SJSA1 (cell line): ENCODE measurements at regions not wholly inside any gene's neighbourhood (a gene's known extent, or its start where the extent isn't known, plus 50 kb on each side); places are given as distances from the start of the nearest gene placed in this dataset.

Source experiments
- DNase-seq, 2 experiments: peaks; one replicate each; pipeline ENCODE4 v3.0.0-alpha.2; 2015 to 2020; ENCODE audit warnings: low spot score in 2 of 2, low read depth in 1 of 2
- H3K27ac ChIP-seq: fragments of 250-450 bp; sonication (Bioruptor Pico); 2 replicates; pipeline ENCODE4 v1.5.1; 2020; ENCODE audit warnings: mild to moderate bottlenecking, moderate library complexity
- H3K27me3 ChIP-seq: fragments of 250-450 bp; sonication (Bioruptor Pico); replicated peaks from 2 replicates; pipeline ENCODE4 v1.5.1; 2020; ENCODE audit warnings: mild to moderate bottlenecking, moderate library complexity
- H3K36me3 ChIP-seq: fragments of 250-450 bp; sonication (Bioruptor Pico); 2 replicates; pipeline ENCODE4 v1.5.1; 2020; ENCODE audit warnings: mild to moderate bottlenecking
- H3K4me1 ChIP-seq: fragments of 250-450 bp; sonication (Bioruptor Pico); replicated peaks from 2 replicates; pipeline ENCODE4 v1.6.1; 2021; ENCODE audit warnings: mild to moderate bottlenecking
- H3K4me3 ChIP-seq: fragments of 250-450 bp; sonication (Bioruptor Pico); 2 replicates; pipeline ENCODE4 v1.5.1; 2020; ENCODE audit warnings: mild to moderate bottlenecking
- H3K9me3 ChIP-seq: fragments of 250-450 bp; sonication (Bioruptor Pico); replicated peaks from 2 replicates; pipeline ENCODE4 v1.5.1; 2020; ENCODE audit warnings: mild to moderate bottlenecking

DNA sequence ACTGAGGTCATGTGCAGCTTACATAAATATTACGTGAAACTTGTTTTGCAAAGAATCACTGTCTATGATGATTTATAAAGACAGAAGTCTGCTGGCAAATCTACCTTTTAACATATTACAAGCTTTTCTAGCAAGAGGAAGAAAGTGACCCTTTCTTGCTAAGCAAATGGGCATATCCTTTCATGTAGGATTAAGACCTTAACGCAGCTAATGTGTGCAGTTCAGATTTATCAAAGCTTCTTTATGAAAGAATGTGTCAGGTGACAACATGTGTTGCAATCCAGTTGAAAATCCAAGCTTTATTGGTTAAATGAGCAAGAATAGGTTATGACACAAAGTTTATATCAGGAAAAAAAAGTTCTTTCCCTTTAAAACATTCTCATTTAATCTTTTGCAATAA is 115.6 kb upstream of the NBEA start:
- Histone ChIP-seq H3K27me3 (no peaks in the 10 kb centered on the region), H3K9me3 (no peaks in the 10 kb centered on the region), H3K4me3 (no peak overlapping the region), H3K36me3 (no peaks in the 10 kb centered on the region), H3K4me1 (no peaks in the 10 kb centered on the region), H3K27ac (no peak overlapping the region)
- DNase-seq = no peak

DNA sequence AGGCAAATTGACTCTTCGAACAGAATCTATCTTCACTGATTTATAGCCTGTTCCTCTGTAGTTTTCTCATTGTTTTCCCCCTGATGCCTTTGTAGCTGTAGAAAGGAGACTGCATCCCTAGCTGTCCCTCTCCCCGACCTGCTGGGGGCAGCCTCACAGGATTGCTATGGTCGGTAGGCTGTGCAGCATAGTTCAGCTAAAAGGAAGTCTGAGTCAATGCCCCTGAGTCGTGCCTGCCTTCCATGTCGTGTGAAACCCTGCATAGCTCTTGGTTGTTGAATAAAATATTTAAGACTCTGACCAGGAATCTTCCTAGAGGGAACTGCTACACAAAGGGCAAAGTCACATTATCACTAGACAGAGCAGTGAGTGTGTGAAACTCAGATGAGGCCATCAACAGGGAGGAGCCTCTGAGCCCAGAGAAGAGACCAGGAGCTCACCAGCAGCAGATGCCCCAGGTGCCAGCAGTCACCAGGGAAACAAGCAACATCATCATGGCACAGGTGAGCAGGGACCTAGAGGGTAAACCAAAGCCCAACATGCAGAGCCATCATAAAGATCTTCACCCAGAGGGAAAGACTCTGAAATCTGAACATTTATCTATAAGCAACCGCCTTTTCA is 108.4 kb upstream of the NBEA start:
- H3K9me3 ChIP-seq = no peaks in the 10 kb centered on the region
- H3K4me3 ChIP-seq = no peak overlapping the region
- H3K4me1 ChIP-seq = no peaks in the 10 kb centered on the region
- no peak overlapping the region for H3K27ac ChIP-seq
- DNase-seq = no peak
- H3K27me3 ChIP-seq = no peaks in the 10 kb centered on the region
- H3K36me3 ChIP-seq = no peaks in the 10 kb centered on the region

DNA sequence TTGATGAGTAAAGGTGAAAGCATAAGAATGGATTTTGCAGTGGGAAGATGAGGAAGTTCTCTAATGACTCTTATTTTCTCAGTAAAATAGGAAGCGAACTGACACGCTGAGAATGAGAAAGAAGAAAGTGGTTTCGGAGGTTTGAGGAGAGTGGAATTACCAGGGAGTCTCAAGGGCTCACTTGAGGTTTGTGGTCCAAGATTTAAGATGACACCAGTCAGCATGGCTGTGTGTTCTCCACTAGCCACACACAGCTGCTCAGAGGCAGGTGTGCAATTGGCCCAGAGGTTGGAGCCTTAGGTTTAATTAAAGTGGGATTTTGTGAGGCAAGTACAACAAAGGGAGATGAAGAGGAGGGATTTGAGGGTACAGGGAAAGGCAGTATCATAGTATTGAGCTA is 99.6 kb upstream of the NBEA start:
- no peak overlapping the region for H3K27ac ChIP-seq
- no peaks in the 10 kb centered on the region for H3K27me3 ChIP-seq
- no peaks in the 10 kb centered on the region for H3K4me1 ChIP-seq
- H3K4me3 ChIP-seq = no peak overlapping the region
- no peak for DNase-seq
- H3K9me3 ChIP-seq = no peaks in the 10 kb centered on the region
- H3K36me3 ChIP-seq = no peaks in the 10 kb centered on the region

DNA sequence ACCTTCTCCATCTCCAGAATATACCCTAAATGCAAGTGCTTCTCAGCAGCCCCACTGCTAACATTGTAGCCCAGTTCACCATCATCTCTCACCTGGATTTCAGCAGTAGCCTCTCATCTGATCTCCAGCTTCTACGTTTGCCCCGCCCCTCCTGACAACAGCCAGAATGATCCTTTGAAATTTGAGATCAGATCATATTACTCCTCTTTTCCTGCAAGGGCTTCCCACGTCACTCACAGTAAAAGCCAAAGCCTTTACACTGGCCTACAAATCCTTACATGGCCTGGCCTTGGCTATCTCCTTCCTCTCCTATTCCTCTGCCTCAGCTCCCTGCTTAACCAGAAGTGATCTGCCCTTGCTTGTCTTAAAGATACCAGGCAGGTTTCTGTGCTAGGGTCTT is 94.3 kb upstream of the NBEA start:
- DNase-seq = no peak
- Histone ChIP-seq H3K4me1 (no peaks in the 10 kb centered on the region), H3K27me3 (no peaks in the 10 kb centered on the region), H3K27ac (no peak overlapping the region), H3K9me3 (no peaks in the 10 kb centered on the region), H3K36me3 (no peaks in the 10 kb centered on the region), H3K4me3 (no peak overlapping the region)

DNA sequence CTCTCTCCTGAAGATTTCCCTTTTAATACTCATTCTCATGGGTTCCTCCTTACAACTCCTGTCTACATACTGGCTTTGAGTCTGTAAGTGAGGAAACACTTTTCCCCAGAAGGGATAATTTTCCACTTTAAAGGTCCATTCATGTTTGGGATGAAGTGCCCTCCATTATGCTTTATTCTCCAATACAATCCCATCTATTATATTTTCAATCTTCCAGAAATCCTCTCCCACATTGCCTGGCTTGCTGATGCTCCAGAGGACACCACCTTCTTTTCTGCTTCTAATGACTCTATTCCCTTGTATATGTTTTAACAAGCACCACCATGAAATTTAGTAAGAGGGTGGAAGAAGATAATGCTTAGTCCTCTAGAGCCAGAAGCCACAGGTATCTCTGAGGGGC is 92.7 kb upstream of the NBEA start:
- no peak for DNase-seq
- Histone ChIP-seq H3K27me3 (no peaks in the 10 kb centered on the region), H3K36me3 (no peaks in the 10 kb centered on the region), H3K4me1 (no peaks in the 10 kb centered on the region), H3K4me3 (no peak overlapping the region), H3K27ac (no peak overlapping the region), H3K9me3 (no peaks in the 10 kb centered on the region)

DNA sequence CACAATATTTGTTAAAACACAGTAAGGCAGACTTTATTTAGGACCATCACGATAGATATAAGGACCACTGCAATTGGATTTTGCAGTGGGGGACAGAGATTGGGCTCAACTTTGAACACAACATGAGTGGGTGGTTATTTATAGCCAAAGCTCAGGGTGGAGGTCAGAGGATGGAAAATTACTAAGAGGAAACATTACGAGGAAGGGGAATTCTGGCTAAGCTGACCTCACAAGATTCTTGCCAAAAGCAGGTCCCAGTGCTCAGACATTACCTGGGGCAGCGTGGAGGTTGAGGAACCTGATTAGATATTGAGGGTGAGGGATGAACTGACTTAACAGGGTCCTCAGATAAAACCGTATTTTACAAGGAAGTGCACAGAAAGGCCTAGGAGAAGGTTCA is 88.9 kb upstream of the NBEA start:
- H3K27me3 ChIP-seq = no peaks in the 10 kb centered on the region
- DNase-seq = no peak
- H3K36me3 ChIP-seq = no peaks in the 10 kb centered on the region
- H3K9me3 ChIP-seq = no peaks in the 10 kb centered on the region
- H3K4me3 ChIP-seq = no peak overlapping the region
- H3K4me1 ChIP-seq = no peaks in the 10 kb centered on the region
- no peak overlapping the region for H3K27ac ChIP-seq

DNA sequence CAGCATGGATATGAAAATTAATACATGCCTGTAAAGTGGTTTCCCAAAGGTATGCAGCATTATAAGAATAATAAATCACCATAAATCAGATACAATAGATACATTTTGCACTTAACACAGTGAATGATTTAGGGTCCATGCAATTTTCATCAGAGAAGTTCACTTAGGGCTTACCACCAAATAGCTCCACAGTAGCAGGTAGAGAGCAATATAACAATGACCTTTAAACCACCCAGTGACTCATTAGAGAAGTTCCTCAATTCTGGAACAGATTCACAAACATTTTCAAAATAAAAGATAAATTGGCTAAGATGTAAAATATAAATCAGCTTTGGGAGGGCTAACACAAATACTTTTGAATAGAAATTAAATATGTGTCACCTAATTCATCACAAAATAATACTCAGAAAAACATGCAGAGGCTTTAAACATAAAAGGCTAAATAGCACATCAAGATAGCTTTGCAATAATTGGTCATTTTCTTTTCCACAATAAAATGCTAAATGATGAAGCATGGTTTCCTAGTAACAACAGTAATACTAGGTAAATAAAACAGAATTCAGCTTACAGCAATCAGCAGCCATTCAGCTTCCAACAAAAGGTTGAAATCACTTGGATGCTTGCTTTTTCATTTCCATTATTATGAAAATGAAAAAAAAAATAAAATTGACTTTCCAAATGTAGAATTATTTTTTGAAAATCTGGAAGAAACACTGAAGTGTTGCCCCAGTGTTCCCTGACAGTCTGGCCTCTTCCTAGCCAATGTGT is 84.3 kb upstream of the NBEA start:
- Histone ChIP-seq H3K36me3 (no peaks in the 10 kb centered on the region), H3K4me1 (no peaks in the 10 kb centered on the region), H3K4me3 (no peak overlapping the region), H3K27ac (no peak overlapping the region), H3K27me3 (no peaks in the 10 kb centered on the region), H3K9me3 (no peaks in the 10 kb centered on the region)
- DNase-seq = no peak

DNA sequence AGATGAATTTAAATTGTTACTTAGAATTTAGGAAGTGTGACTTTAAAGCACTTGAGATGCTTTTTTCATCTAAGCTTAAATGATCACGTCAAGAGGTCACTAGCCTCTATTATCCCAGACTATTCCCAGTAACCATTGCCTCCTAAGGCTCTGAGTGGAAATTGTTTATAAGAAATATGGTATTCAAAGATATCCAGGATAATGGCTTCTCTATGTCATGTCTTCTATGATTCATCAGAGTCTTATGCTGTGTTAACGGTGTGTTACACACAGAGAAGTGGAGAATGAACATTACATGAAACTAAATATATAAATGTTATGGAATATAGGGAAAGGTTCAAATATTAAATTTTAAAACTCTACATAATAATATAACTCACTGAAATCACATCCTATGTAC is 79.8 kb upstream of the NBEA start:
- no peaks in the 10 kb centered on the region for H3K27me3 ChIP-seq
- no peak overlapping the region for H3K27ac ChIP-seq
- H3K4me3 ChIP-seq = no peak overlapping the region
- DNase-seq = no peak
- no peaks in the 10 kb centered on the region for H3K9me3 ChIP-seq
- H3K4me1 ChIP-seq = no peaks in the 10 kb centered on the region
- no peaks in the 10 kb centered on the region for H3K36me3 ChIP-seq

DNA sequence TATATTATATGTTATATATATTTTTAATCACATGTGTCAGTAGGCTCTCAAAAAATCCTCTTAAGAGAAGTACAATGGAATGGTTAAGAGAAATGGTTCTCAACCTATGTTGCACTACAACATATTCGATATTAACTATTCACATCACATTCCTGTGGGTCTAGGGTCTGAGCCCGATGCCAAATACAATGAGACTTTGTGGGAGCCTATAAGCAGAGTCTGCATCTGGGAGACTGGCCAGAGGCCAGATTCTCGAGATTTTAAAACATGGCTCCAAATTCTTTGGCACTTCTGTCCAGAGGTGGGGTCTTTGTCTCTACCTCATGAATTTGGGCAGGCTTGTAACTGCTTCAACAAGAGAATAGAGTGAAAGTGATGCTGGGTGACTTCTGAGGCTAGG is 79.4 kb upstream of the NBEA start:
- Histone ChIP-seq H3K27ac (no peak overlapping the region), H3K4me3 (no peak overlapping the region), H3K36me3 (no peaks in the 10 kb centered on the region), H3K4me1 (no peaks in the 10 kb centered on the region), H3K27me3 (no peaks in the 10 kb centered on the region), H3K9me3 (no peaks in the 10 kb centered on the region)
- DNase-seq = no peak

DNA sequence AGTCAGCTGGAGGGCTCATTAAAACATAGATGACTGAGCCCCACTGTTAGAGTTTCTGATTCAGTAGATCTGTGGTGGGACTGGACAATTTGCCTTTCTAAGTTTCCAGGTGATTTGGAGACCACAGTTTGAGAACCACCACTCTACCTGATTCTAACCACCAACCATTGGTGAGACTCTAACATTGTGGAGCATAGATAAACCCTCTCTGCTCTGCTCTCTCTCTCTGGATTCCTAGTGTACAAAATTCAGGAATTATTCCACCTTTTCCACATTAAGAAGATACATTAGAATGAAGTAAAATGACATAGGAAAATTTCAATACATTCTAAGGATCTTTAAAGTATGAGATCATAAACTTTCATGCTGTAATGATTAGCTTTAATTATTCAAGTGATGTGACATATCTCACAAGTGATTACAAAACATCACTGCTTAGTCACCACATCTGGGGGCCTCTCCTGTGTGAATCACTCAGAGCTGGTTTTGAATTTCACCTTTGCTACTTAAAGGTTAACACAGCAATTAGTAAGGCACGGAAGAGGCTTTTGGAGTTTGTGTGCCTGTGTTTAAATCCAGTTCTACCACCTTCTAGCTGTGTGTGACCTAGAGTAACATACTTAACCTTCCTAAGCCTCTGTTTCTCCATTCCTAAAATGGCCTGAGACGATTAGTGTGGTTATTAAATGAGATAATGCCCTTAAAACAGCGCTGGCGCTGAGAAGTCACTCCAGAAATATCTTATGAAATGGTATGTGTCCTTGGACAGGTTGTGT is 78.5 kb upstream of the NBEA start:
- Histone ChIP-seq H3K4me1 (no peaks in the 10 kb centered on the region), H3K27ac (no peak overlapping the region), H3K4me3 (no peak overlapping the region), H3K9me3 (no peaks in the 10 kb centered on the region), H3K27me3 (no peaks in the 10 kb centered on the region), H3K36me3 (no peaks in the 10 kb centered on the region)
- no peak for DNase-seq

DNA sequence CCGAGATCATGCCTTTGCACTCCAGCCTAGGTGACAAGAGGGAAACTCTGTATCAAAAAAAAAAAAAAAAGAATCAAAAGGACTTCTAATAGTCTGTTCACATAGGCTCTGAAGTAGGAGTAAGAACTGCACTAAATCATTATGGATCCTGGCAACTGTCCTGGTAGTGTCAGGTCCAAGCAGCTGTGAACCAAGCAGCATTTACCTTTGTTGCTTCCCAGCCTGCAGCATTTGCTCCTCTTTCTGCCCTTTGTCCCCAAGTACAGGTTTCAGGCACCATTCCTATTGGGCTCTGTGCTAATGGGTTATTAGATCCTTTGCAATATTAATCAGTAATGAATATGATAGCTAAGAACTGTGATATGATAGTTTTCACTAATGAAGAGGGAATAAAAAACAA is 77.4 kb upstream of the NBEA start:
- Histone ChIP-seq H3K27me3 (no peaks in the 10 kb centered on the region), H3K4me3 (no peak overlapping the region), H3K9me3 (no peaks in the 10 kb centered on the region), H3K27ac (no peak overlapping the region), H3K36me3 (no peaks in the 10 kb centered on the region), H3K4me1 (no peaks in the 10 kb centered on the region)
- no peak for DNase-seq

DNA sequence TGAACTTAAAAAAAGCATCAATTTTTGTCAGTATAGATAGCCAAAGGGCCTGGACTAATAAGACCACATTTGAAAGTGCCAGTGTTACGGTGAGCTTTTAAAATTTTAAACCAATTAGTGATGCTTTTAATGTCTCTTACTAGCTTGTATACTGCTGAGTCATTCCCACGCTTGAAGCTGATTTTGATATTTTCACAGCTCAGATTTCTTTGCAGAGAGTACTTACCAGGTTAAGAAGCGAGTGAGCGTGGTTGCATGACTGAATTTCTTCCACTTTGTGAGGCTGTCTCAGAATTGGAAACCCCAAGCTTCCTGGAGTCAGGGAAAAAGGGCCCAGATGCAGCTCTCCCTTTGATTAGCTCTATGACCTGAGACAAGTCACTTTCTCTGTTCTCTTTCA is 74.5 kb upstream of the NBEA start:
- Histone ChIP-seq H3K4me3 (no peak overlapping the region), H3K27me3 (no peaks in the 10 kb centered on the region), H3K36me3 (no peaks in the 10 kb centered on the region), H3K27ac (no peak overlapping the region), H3K9me3 (no peaks in the 10 kb centered on the region), H3K4me1 (no peaks in the 10 kb centered on the region)
- DNase-seq = no peak

DNA sequence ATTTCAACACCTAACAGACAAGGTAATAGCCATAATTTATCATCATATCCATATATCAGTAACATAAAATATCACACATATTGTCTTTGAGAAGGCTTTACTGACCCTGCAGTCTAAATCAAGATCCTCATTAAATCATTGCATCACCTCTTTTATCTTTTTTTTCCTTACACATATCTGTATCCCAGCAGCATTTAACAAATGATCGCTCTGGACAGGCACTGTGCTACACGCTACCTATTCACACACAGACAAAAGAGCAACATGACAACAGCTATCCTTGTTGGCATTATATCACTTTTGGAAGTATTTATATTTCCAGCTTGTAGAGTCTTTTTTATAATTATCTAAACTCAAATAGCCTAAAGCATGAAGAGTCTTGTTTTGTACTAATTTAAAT is 73.3 kb upstream of the NBEA start:
- Histone ChIP-seq H3K9me3 (no peaks in the 10 kb centered on the region), H3K27me3 (no peaks in the 10 kb centered on the region), H3K27ac (no peak overlapping the region), H3K4me1 (no peaks in the 10 kb centered on the region), H3K4me3 (no peak overlapping the region), H3K36me3 (no peaks in the 10 kb centered on the region)
- no peak for DNase-seq

DNA sequence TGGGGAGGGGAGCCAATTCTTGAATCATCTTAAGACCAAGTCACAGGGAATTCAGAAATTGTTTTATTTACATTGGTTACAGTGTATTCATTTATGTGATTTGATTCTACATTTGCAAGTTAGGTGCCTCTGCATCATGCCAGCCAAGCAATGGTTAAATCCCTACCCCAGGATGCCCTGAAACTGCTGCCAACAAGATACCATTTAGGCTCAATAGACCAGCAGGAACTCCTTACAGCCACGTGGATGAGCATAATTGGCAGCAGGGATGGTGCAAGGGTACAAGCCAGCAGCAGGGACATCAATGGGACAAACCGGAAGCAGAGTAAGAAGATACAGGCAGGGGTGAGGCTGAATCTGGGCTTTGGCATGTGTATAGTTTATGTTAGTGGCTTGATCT is 72.4 kb upstream of the NBEA start:
- no peak overlapping the region for H3K4me3 ChIP-seq
- no peak for DNase-seq
- H3K4me1 ChIP-seq = no peaks in the 10 kb centered on the region

More for the DNA sequence above, 72.4 kb upstream of the NBEA start:
- Histone ChIP-seq H3K27me3 (no peaks in the 10 kb centered on the region), H3K36me3 (no peaks in the 10 kb centered on the region), H3K27ac (no peak overlapping the region), H3K9me3 (no peaks in the 10 kb centered on the region)
